ENCODE measurements at regions not wholly inside any gene's neighbourhood (a gene's known extent, or its start where the extent isn't known, plus 50 kb on each side); places are given as distances from the start of the nearest gene placed in this dataset.

GRCh38 chr13:69600811-69601210, 506.8 kb upstream of the ATXN8OS start:
- WGBS, 2 donors = 60 to 78% methylated on average over 3 of the region's 3 CpGs
- TF ChIP-seq CTCF (IDR thresholded peaks at IDR 0.05) (no peak), POLR2A (IDR thresholded peaks at IDR 0.05) (no peak)
- intact Hi-C loops (cut with DNase I) = no loop called here
- Histone ChIP-seq H3K9me3 (no peaks in the 10 kb centered on the region), H3K4me3 (replicated peaks in 1 of 3) (no peak overlapping the region), H3K27me3 (no peaks in the 10 kb centered on the region), H3K27ac (no peak overlapping the region), H3K36me3 (no peaks in the 10 kb centered on the region), H3K4me1 (no peaks in the 10 kb centered on the region)
- no peak for DNase-seq

GRCh38 chr13:69597088-69597487, 510.5 kb upstream of the ATXN8OS start:
- intact Hi-C loops (cut with DNase I) = no loop called here
- H3K9me3 ChIP-seq = no peaks in the 10 kb centered on the region
- TF ChIP-seq POLR2A (IDR thresholded peaks at IDR 0.05) = no peak
- no peak for TF ChIP-seq CTCF (IDR thresholded peaks at IDR 0.05)
- no peaks in the 10 kb centered on the region for H3K27me3 ChIP-seq
- WGBS, 2 donors = 80 to 94% methylated on average over 5 of the region's 5 CpGs
- no peak overlapping the region for H3K4me3 ChIP-seq (replicated peaks in 1 of 3)
- no peak overlapping the region for H3K27ac ChIP-seq
- no peaks in the 10 kb centered on the region for H3K4me1 ChIP-seq
- DNase-seq = no peak
- no peaks in the 10 kb centered on the region for H3K36me3 ChIP-seq

- no peaks in the 10 kb centered on the region for H3K27me3 ChIP-seq
- H3K9me3 ChIP-seq = no peaks in the 10 kb centered on the region
- no peaks in the 10 kb centered on the region for H3K4me1 ChIP-seq
- H3K27ac ChIP-seq = no peak overlapping the region
- 68 to 80% methylated on average over 1 of the region's 1 CpG for WGBS, 2 donors
- no peaks in the 10 kb centered on the region for H3K36me3 ChIP-seq
- H3K4me3 ChIP-seq (replicated peaks in 1 of 3) = no peak overlapping the region
- TF ChIP-seq CTCF (IDR thresholded peaks at IDR 0.05) (no peak), POLR2A (IDR thresholded peaks at IDR 0.05) (no peak)
- DNase-seq = no peak
- intact Hi-C loops (cut with DNase I) = no loop called here
These were observed 512.4 kb upstream of the ATXN8OS start for GRCh38 chr13:69595181-69595580.

- Histone ChIP-seq H3K27me3 (no peaks in the 10 kb centered on the region), H3K9me3 (no peaks in the 10 kb centered on the region), H3K27ac (no peak overlapping the region), H3K4me3 (replicated peaks in 1 of 3) (no peak overlapping the region), H3K4me1 (no peaks in the 10 kb centered on the region), H3K36me3 (no peaks in the 10 kb centered on the region)
- 69 to 75% methylated on average over 2 of the region's 2 CpGs for WGBS, 2 donors
- no peak for DNase-seq
- TF ChIP-seq POLR2A (IDR thresholded peaks at IDR 0.05) (no peak), CTCF (IDR thresholded peaks at IDR 0.05) (no peak)
- intact Hi-C loops (cut with DNase I) = no loop called here
These were observed 516.2 kb upstream of the ATXN8OS start for GRCh38 chr13:69591437-69591836.

GRCh38 chr13:69589531-69590235, 517.9 kb upstream of the ATXN8OS start:
- DNase-seq = no peak
- Histone ChIP-seq H3K9me3 (no peaks in the 10 kb centered on the region), H3K27ac (no peak overlapping the region), H3K36me3 (no peaks in the 10 kb centered on the region), H3K4me1 (no peaks in the 10 kb centered on the region), H3K27me3 (no peaks in the 10 kb centered on the region), H3K4me3 (replicated peaks in 1 of 3) (no peak overlapping the region)
- no peak for TF ChIP-seq POLR2A (IDR thresholded peaks at IDR 0.05)
- TF ChIP-seq CTCF (IDR thresholded peaks at IDR 0.05) = no peak
- WGBS, 2 donors = 78 to 84% methylated on average over 5 of the region's 5 CpGs
- intact Hi-C loops (cut with DNase I) = no loop called here
